ENCODE measurements at regions not wholly inside any gene's neighbourhood (a gene's known extent, or its start where the extent isn't known, plus 50 kb on each side); places are given as distances from the start of the nearest gene placed in this dataset.

DNA sequence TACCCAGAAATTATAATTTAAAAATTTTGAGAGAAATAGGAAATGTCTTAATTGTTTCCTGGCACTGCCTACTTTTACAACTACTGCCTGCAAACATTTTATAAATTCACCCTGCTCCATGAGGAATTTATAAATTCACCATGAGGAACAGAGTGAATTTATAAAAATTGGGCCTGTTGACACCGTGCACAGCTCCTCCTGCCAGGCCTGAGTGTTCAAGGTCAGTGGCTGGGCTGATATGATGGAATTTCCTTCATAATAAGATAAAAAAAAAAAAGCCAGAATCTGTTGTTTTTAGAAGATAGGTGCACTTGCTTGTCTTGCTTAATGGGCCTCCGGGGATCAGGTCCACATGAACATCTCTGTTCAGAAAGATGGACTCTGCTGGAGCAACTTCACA is 151.7 kb upstream of the RASGEF1B start:
- Mint-ChIP-seq H3K4me3 (ENCODE audit: unreplicated experiment) (no peak overlapping the region), H3K9me3 (ENCODE audit: unreplicated experiment) (peaks cover 5% of the 10 kb centered on the region), H3K4me1 (ENCODE audit: low read depth, unreplicated experiment) (peaks cover 13% of the 10 kb centered on the region), H3K36me3 (ENCODE audit: unreplicated experiment) (no peaks in the 10 kb centered on the region), H3K27me3 (ENCODE audit: unreplicated experiment) (no peaks in the 10 kb centered on the region), H3K27ac (ENCODE audit: unreplicated experiment) (no peak overlapping the region)
- DNase-seq: no peak
- TF ChIP-seq, protein P1, sequence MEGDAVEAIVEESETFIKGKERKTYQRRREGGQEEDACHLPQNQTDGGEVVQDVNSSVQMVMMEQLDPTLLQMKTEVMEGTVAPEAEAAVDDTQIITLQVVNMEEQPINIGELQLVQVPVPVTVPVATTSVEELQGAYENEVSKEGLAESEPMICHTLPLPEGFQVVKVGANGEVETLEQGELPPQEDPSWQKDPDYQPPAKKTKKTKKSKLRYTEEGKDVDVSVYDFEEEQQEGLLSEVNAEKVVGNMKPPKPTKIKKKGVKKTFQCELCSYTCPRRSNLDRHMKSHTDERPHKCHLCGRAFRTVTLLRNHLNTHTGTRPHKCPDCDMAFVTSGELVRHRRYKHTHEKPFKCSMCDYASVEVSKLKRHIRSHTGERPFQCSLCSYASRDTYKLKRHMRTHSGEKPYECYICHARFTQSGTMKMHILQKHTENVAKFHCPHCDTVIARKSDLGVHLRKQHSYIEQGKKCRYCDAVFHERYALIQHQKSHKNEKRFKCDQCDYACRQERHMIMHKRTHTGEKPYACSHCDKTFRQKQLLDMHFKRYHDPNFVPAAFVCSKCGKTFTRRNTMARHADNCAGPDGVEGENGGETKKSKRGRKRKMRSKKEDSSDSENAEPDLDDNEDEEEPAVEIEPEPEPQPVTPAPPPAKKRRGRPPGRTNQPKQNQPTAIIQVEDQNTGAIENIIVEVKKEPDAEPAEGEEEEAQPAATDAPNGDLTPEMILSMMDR (IDR thresholded peaks at IDR 0.05; ENCODE audit: partially characterized antibody, unreplicated experiment): no peak

DNA sequence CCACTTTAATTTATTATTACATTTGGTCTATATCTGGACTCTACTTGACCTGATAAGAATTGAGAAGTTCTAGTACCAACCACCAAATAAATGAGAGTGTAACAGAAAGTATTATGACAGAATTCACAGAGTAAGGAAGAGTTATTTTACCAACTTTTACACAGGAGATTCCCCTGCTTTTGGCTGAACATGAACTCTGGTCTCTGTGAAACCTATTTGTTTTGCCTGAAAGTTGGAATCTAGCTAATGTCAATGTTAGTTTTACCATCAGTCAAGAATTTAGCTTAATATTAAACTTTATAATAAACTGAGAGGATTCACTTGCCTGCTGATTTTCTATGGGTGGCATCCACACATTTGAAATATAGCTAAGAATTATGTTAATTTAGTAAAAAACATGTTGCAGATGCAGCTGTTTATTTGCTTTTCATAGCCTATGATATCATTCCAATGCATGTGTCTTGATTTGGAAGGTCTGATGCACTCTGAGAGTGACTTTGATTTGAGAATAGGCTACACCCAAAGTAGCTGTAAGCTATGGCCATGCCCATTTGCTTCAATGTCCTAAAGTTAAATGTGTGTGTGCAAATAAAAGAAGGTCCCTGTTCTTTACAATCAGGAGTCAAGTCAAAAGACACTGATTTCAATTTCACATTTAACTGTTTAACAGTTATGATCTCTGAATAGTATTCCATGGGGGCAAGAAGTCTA is 150.9 kb upstream of the RASGEF1B start:
- Mint-ChIP-seq H3K27me3 (ENCODE audit: unreplicated experiment) (no peaks in the 10 kb centered on the region), H3K36me3 (ENCODE audit: unreplicated experiment) (no peaks in the 10 kb centered on the region), H3K4me1 (ENCODE audit: low read depth, unreplicated experiment) (peaks cover 13% of the 10 kb centered on the region), H3K9me3 (ENCODE audit: unreplicated experiment) (peaks cover 5% of the 10 kb centered on the region), H3K4me3 (ENCODE audit: unreplicated experiment) (no peak overlapping the region), H3K27ac (ENCODE audit: unreplicated experiment) (no peak overlapping the region)
- no peak for DNase-seq
- TF ChIP-seq, protein P1 (IDR thresholded peaks at IDR 0.05; ENCODE audit: partially characterized antibody, unreplicated experiment): no peak

DNA sequence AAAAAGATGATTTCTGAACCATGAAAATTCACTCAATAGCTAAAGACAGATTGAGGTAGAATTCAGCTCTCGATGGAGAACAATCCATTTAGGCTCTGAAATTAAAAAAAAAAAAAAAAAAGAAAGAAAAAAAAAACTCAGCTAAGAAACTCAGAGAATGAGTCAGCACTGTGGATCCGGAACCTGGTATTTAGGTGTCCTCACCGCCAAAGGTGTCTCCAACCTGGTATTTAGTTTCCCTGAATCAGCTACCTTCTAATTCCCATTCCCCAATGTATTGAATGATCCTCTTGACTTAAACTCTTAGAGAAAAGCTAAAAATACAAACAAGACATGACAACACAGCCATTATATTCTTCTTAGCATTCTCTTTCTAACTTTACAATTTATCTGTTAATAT is 150.3 kb upstream of the RASGEF1B start:
- H3K4me1 Mint-ChIP-seq (ENCODE audit: low read depth, unreplicated experiment): peaks cover 13% of the 10 kb centered on the region
- no peaks in the 10 kb centered on the region for H3K36me3 Mint-ChIP-seq (ENCODE audit: unreplicated experiment)
- no peak for DNase-seq
- TF ChIP-seq, protein P1 (IDR thresholded peaks at IDR 0.05; ENCODE audit: partially characterized antibody, unreplicated experiment): no peak
- no peak overlapping the region for H3K4me3 Mint-ChIP-seq (ENCODE audit: unreplicated experiment)
- H3K9me3 Mint-ChIP-seq (ENCODE audit: unreplicated experiment): peaks cover 5% of the 10 kb centered on the region
- H3K27ac Mint-ChIP-seq (ENCODE audit: unreplicated experiment): no peak overlapping the region
- no peaks in the 10 kb centered on the region for H3K27me3 Mint-ChIP-seq (ENCODE audit: unreplicated experiment)

DNA sequence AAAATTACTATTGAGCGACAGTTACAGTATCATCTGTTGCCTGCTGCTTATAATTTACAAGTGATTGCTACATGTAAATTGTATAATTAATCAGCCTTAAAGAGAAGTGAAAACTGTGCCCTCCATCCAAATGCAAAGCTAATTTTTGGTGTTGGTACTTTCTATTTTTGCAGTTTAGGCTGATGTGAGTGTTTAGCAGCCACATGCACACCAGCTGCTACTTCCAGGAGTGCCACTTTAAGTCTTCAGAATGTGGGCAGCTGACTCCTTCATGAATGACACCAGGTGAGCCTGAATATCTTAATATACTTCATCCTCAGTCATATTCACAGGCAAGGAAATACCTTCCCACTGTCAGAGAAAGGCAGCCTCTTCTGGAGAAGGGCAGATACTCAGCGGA is 149.8 kb upstream of the RASGEF1B start:
- peaks cover 5% of the 10 kb centered on the region for H3K9me3 Mint-ChIP-seq (ENCODE audit: unreplicated experiment)
- H3K27me3 Mint-ChIP-seq (ENCODE audit: unreplicated experiment): no peaks in the 10 kb centered on the region
- H3K27ac Mint-ChIP-seq (ENCODE audit: unreplicated experiment): no peak overlapping the region
- TF ChIP-seq, protein P1 (IDR thresholded peaks at IDR 0.05; ENCODE audit: partially characterized antibody, unreplicated experiment): no peak
- H3K36me3 Mint-ChIP-seq (ENCODE audit: unreplicated experiment): no peaks in the 10 kb centered on the region
- DNase-seq: no peak
- peaks cover 13% of the 10 kb centered on the region for H3K4me1 Mint-ChIP-seq (ENCODE audit: low read depth, unreplicated experiment)
- no peak overlapping the region for H3K4me3 Mint-ChIP-seq (ENCODE audit: unreplicated experiment)

DNA sequence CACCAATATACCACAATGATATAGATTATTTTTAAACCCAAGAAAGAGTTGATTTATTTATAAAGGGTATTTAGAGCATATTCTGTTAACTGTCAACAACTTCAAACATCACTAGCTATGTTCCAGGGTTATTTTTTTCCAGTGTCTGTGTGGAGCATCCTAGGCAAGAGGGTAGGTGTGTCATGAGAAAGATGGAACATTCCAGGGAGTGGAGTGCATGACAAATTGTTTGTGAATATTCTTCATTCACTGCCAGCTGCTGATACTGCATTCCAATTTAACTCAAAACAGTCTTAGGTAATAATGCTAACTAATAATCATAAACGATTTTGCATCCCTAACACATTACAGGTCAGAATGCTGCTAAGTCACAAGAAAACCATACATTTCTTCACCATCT is 148.7 kb upstream of the RASGEF1B start:
- Mint-ChIP-seq H3K27ac (ENCODE audit: unreplicated experiment) (no peak overlapping the region), H3K27me3 (ENCODE audit: unreplicated experiment) (no peaks in the 10 kb centered on the region), H3K4me1 (ENCODE audit: low read depth, unreplicated experiment) (peaks cover 5% of the 10 kb centered on the region), H3K4me3 (ENCODE audit: unreplicated experiment) (no peak overlapping the region), H3K9me3 (ENCODE audit: unreplicated experiment) (peaks cover 3% of the 10 kb centered on the region), H3K36me3 (ENCODE audit: unreplicated experiment) (no peaks in the 10 kb centered on the region)
- no peak for DNase-seq
- TF ChIP-seq, protein P1 (IDR thresholded peaks at IDR 0.05; ENCODE audit: partially characterized antibody, unreplicated experiment): no peak
